ENCODE measurements at regions not wholly inside any gene's neighbourhood (a gene's known extent, or its start where the extent isn't known, plus 50 kb on each side); places are given as distances from the start of the nearest gene placed in this dataset.

DNA sequence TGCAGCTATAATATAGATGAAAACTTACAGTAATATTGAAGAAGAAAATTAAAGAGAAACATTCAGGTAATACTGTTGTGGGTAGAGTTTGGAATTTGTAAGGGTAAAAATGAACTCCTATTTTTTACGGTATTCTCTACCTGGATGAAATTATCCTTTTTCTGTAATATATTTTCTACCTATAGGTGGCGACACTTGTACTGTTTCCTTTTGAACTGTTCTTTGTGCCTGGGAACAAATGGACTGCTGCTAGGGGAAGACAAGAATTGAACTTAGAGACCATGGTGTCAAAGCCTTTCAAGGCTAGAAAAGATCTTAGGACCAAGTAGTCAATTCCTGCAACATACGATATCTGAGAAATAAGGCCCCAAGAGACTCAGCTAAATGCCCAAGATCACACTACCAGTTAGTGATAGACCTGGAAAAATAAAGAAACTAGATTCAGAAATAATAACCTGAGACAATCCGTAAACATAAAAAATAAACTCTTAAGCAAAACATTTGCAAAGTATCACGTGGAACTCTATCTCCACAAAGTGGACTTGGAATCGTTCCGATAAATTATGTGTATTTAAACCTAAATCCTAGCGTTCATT, 383.8 kb downstream of the TFAP2A start:
- intact Hi-C loops (cut with micrococcal nuclease; ENCODE audit: unreplicated experiment): loop anchor here (1.0 kb wide), 1 partner anchor 404 kb away; no protein-coding TSS in a partner anchor

DNA sequence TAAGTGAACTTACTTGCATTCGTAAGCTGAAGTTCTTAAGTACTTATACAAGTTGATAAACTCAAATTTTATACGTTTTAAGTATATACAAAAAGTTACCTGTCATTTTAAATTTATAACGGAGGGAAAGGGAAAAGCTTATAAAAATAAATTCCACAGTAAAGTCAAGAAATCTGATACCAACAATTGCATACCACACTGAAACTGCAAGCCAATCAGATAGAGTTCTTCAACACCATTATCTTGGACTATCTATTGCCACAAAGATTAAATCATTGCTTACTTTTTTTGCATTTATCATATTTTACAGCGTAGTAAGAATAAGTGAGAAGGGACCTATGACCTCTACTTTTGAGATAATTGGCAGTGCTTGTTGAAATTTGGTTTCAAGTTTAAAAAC, 386.7 kb downstream of the TFAP2A start:
- POLR2A ChIA-PET: no interaction called here
- no peaks in the 10 kb centered on the region for H4K20me1 ChIP-seq (ENCODE audit: insufficient read depth, low read length)
- no peaks in the 10 kb centered on the region for H3K27me3 ChIP-seq (ENCODE audit: control insufficient read depth in 1 of 2, insufficient read depth in 2 of 2, low read length in 2 of 2)
- H3K27ac ChIP-seq (ENCODE audit: extremely low read length, insufficient read depth, low read length): no peak overlapping the region
- no peak overlapping the region for H3K4me3 ChIP-seq (replicated peaks in 1 of 3; ENCODE audit: insufficient read depth in 1 of 3, low read depth in 2 of 3, low read length in 3 of 3)
- in situ Hi-C loops (cut with HindIII; ENCODE audit: extremely low pct_ligation_motif_present, low pct_unique_long_range_greater_than_20kb) (loop anchor here (25.0 kb wide), 1 partner anchor 409 kb away; no protein-coding TSS in a partner anchor), intact Hi-C loops (cut with micrococcal nuclease; ENCODE audit: unreplicated experiment) (no loop called here)
- no peaks in the 10 kb centered on the region for H3K9me3 ChIP-seq (ENCODE audit: low read length)
- ATAC-seq (no peak), DNase-seq (ENCODE audit: low spot score) (no peak), FAIRE-seq (no peak)
- CTCF ChIA-PET (ENCODE audit: low intra/inter-chr PET ratio, low total read pairs): no interaction called here
- BruUV-seq (replicated peaks): no TSS peak
- H2AFZ ChIP-seq (ENCODE audit: low read length): no peak overlapping the region
- H3K4me1 ChIP-seq (ENCODE audit: insufficient read depth, low read length): peaks cover 6% of the 10 kb centered on the region
- no peak overlapping the region for H3K4me2 ChIP-seq (ENCODE audit: low read depth, low read length)
- H3K36me3 ChIP-seq (replicated peaks in 1 of 2; ENCODE audit: control insufficient read depth in 1 of 2, insufficient read depth in 2 of 2, low read length in 2 of 2): no peaks in the 10 kb centered on the region
- H3K9ac ChIP-seq (ENCODE audit: insufficient read depth, low read depth, low read length): no peak overlapping the region
- 23% methylated on average over 4 of the region's 4 CpGs for WGBS (ENCODE audit: low lambda C conversion rate)
- H3K79me2 ChIP-seq (ENCODE audit: insufficient read depth, low read length): no peaks in the 10 kb centered on the region
- TF ChIP-seq, protein P1, sequence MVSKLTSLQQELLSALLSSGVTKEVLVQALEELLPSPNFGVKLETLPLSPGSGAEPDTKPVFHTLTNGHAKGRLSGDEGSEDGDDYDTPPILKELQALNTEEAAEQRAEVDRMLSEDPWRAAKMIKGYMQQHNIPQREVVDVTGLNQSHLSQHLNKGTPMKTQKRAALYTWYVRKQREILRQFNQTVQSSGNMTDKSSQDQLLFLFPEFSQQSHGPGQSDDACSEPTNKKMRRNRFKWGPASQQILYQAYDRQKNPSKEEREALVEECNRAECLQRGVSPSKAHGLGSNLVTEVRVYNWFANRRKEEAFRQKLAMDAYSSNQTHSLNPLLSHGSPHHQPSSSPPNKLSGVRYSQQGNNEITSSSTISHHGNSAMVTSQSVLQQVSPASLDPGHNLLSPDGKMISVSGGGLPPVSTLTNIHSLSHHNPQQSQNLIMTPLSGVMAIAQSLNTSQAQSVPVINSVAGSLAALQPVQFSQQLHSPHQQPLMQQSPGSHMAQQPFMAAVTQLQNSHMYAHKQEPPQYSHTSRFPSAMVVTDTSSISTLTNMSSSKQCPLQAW (CRISPR knock-in tag; IDR thresholded peaks at IDR 0.05): no peak
- TF ChIP-seq BHLHE40 (IDR thresholded peaks at IDR 0.05; ENCODE audit: low read length): no peak
- no peak for TF ChIP-seq MEIS2 (CRISPR knock-in tag; IDR thresholded peaks at IDR 0.05)
- TF ChIP-seq GPN1 (CRISPR knock-in tag; IDR thresholded peaks at IDR 0.05; ENCODE audit: borderline replicate concordance): no peak
- no peak for TF ChIP-seq TOPORS (CRISPR knock-in tag; IDR thresholded peaks at IDR 0.05)
- no peak for TF ChIP-seq U2AF2 (IDR thresholded peaks at IDR 0.05; ENCODE audit: low read depth, low read length)
- no peak for TF ChIP-seq ZNF557 (CRISPR knock-in tag; IDR thresholded peaks at IDR 0.05)
- TF ChIP-seq, protein P2, sequence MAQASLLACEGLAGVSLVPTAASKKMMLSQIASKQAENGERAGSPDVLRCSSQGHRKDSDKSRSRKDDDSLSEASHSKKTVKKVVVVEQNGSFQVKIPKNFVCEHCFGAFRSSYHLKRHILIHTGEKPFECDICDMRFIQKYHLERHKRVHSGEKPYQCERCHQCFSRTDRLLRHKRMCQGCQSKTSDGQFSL (CRISPR knock-in tag; IDR thresholded peaks at IDR 0.05): no peak
- TF ChIP-seq TAF15 (IDR thresholded peaks at IDR 0.05; ENCODE audit: low read depth, low read length, poor library complexity, severe bottlenecking): no peak
- TF ChIP-seq, protein P3, sequence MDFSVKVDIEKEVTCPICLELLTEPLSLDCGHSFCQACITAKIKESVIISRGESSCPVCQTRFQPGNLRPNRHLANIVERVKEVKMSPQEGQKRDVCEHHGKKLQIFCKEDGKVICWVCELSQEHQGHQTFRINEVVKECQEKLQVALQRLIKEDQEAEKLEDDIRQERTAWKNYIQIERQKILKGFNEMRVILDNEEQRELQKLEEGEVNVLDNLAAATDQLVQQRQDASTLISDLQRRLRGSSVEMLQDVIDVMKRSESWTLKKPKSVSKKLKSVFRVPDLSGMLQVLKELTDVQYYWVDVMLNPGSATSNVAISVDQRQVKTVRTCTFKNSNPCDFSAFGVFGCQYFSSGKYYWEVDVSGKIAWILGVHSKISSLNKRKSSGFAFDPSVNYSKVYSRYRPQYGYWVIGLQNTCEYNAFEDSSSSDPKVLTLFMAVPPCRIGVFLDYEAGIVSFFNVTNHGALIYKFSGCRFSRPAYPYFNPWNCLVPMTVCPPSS (IDR thresholded peaks at IDR 0.05): no peak

More for the DNA sequence above, 383.8 kb downstream of the TFAP2A start:
- Histone ChIP-seq H3K27me3 (ENCODE audit: control insufficient read depth in 1 of 2, insufficient read depth in 2 of 2, low read length in 2 of 2) (no peaks in the 10 kb centered on the region), H3K4me2 (ENCODE audit: low read depth, low read length) (no peak overlapping the region), H3K4me3 (replicated peaks in 1 of 3; ENCODE audit: insufficient read depth in 1 of 3, low read depth in 2 of 3, low read length in 3 of 3) (no peak overlapping the region), H3K36me3 (replicated peaks in 1 of 2; ENCODE audit: control insufficient read depth in 1 of 2, insufficient read depth in 2 of 2, low read length in 2 of 2) (no peaks in the 10 kb centered on the region), H4K20me1 (ENCODE audit: insufficient read depth, low read length) (no peaks in the 10 kb centered on the region), H2AFZ (ENCODE audit: low read length) (no peak overlapping the region), H3K9ac (ENCODE audit: insufficient read depth, low read depth, low read length) (no peak overlapping the region), H3K9me3 (ENCODE audit: low read length) (no peaks in the 10 kb centered on the region), H3K4me1 (ENCODE audit: insufficient read depth, low read length) (peaks cover 12% of the 10 kb centered on the region), H3K79me2 (ENCODE audit: insufficient read depth, low read length) (no peaks in the 10 kb centered on the region), H3K27ac (ENCODE audit: extremely low read length, insufficient read depth, low read length) (no peak overlapping the region)
- ATAC-seq (peak; percentile 58; the same call in 1 of the 3 replicates), DNase-seq (ENCODE audit: low spot score) (peak; percentile 32), FAIRE-seq (peak; percentile 43)
- no TSS peak for BruUV-seq (replicated peaks)
- 60% methylated on average over 8 of the region's 8 CpGs for WGBS (ENCODE audit: low lambda C conversion rate)
- POLR2A ChIA-PET: no interaction called here
- in situ Hi-C loops (cut with HindIII; ENCODE audit: extremely low pct_ligation_motif_present, low pct_unique_long_range_greater_than_20kb): loop anchor here (25.0 kb wide), 1 partner anchor 406 kb away; no protein-coding TSS in a partner anchor
- TF ChIP-seq STAG1 (CRISPR knock-in tag; IDR thresholded peaks at IDR 0.05) (peak; percentile 40), ZNF251 (CRISPR knock-in tag; IDR thresholded peaks at IDR 0.05) (no peak)
- TF ChIP-seq, protein P4, sequence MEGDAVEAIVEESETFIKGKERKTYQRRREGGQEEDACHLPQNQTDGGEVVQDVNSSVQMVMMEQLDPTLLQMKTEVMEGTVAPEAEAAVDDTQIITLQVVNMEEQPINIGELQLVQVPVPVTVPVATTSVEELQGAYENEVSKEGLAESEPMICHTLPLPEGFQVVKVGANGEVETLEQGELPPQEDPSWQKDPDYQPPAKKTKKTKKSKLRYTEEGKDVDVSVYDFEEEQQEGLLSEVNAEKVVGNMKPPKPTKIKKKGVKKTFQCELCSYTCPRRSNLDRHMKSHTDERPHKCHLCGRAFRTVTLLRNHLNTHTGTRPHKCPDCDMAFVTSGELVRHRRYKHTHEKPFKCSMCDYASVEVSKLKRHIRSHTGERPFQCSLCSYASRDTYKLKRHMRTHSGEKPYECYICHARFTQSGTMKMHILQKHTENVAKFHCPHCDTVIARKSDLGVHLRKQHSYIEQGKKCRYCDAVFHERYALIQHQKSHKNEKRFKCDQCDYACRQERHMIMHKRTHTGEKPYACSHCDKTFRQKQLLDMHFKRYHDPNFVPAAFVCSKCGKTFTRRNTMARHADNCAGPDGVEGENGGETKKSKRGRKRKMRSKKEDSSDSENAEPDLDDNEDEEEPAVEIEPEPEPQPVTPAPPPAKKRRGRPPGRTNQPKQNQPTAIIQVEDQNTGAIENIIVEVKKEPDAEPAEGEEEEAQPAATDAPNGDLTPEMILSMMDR (CRISPR knock-in tag; IDR thresholded peaks at IDR 0.05): peak; percentile 49
- CTCF ChIA-PET (ENCODE audit: low intra/inter-chr PET ratio, low total read pairs): no interaction called here

Data from HepG2 (cell line).